ENCODE measurements at regions not wholly inside any gene's neighbourhood (a gene's known extent, or its start where the extent isn't known, plus 50 kb on each side); places are given as distances from the start of the nearest gene placed in this dataset.

DNA sequence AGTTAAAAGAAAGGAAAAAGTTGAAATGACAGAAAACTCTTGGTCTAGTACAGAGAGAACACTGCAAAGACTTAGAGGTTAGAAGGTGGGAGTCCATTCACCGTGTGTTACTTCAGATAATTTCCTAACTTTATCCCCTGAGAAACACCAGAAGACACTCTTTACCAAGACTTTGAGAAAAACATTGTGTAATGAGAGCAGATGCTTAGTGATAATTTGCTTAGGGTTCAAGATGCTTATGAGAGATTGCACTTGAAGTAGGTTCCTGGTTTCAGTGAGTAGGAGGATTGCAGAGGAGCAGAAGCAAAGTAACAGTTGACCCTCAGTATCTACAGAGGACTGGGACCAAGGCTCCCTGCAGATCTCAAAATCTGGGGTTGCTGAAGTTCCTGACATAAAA lies 594.1 kb downstream of the NR2F2 start:
- H3K27me3 ChIP-seq = no peaks in the 10 kb centered on the region
- H3K79me2 ChIP-seq = no peaks in the 10 kb centered on the region
- H3K9me3 ChIP-seq (ENCODE audit: low read depth) = no peaks in the 10 kb centered on the region
- no peaks in the 10 kb centered on the region for H4K20me1 ChIP-seq (ENCODE audit: insufficient read depth, poor library complexity, severe bottlenecking)
- H2AFZ ChIP-seq = no peak overlapping the region
- DNase-seq (ENCODE audit: low spot score) = no peak
- no peak overlapping the region for H3K27ac ChIP-seq
- H3K4me2 ChIP-seq = no peak overlapping the region
- no peaks in the 10 kb centered on the region for H3K9me2 ChIP-seq (replicated peaks; ENCODE audit: insufficient read depth)
- no peaks in the 10 kb centered on the region for H3K36me3 ChIP-seq (replicated peaks; ENCODE audit: insufficient read depth, low read depth)
- 0% methylated on average over 1 of the region's 1 CpG for WGBS (ENCODE audit: low lambda C conversion rate, missing lambda C conversion rate)
- TF ChIP-seq, protein P1, sequence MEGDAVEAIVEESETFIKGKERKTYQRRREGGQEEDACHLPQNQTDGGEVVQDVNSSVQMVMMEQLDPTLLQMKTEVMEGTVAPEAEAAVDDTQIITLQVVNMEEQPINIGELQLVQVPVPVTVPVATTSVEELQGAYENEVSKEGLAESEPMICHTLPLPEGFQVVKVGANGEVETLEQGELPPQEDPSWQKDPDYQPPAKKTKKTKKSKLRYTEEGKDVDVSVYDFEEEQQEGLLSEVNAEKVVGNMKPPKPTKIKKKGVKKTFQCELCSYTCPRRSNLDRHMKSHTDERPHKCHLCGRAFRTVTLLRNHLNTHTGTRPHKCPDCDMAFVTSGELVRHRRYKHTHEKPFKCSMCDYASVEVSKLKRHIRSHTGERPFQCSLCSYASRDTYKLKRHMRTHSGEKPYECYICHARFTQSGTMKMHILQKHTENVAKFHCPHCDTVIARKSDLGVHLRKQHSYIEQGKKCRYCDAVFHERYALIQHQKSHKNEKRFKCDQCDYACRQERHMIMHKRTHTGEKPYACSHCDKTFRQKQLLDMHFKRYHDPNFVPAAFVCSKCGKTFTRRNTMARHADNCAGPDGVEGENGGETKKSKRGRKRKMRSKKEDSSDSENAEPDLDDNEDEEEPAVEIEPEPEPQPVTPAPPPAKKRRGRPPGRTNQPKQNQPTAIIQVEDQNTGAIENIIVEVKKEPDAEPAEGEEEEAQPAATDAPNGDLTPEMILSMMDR (IDR thresholded peaks at IDR 0.05; ENCODE audit: poor library complexity) = no peak
- TF ChIP-seq EZH2phosphoT487 (IDR thresholded peaks at IDR 0.05; ENCODE audit: low read depth, severe bottlenecking, unreplicated experiment) = no peak
- no peaks in the 10 kb centered on the region for H3K4me1 ChIP-seq (ENCODE audit: insufficient read depth)
- no peak overlapping the region for H3K4me3 ChIP-seq

GRCh38 chr15:96947296-96948229 lies 617.1 kb downstream of the NR2F2 start:
- Histone ChIP-seq H3K27ac (no peak overlapping the region), H3K4me1 (ENCODE audit: insufficient read depth) (no peaks in the 10 kb centered on the region), H3K9me3 (ENCODE audit: low read depth) (no peaks in the 10 kb centered on the region), H3K27me3 (peaks cover 60% of the 10 kb centered on the region), H3K9me2 (replicated peaks; ENCODE audit: insufficient read depth) (no peaks in the 10 kb centered on the region), H2AFZ (peak overlapping the region; percentile 67), H3K79me2 (no peaks in the 10 kb centered on the region), H3K4me2 (peak overlapping the region; percentile 82), H3K4me3 (peak overlapping the region; percentile 13), H4K20me1 (ENCODE audit: insufficient read depth, poor library complexity, severe bottlenecking) (no peaks in the 10 kb centered on the region), H3K36me3 (replicated peaks; ENCODE audit: insufficient read depth, low read depth) (no peaks in the 10 kb centered on the region)
- TF ChIP-seq EZH2 (IDR thresholded peaks at IDR 0.05; ENCODE audit: borderline replicate concordance) (peak; percentile 89), EZH2phosphoT487 (IDR thresholded peaks at IDR 0.05; ENCODE audit: low read depth, severe bottlenecking, unreplicated experiment) (no peak)
- TF ChIP-seq, protein P1 (IDR thresholded peaks at IDR 0.05; ENCODE audit: poor library complexity) = no peak
- peak; percentile 44 for DNase-seq (ENCODE audit: low spot score)
- WGBS (ENCODE audit: low lambda C conversion rate, missing lambda C conversion rate) = 20% methylated on average over 50 of the region's 50 CpGs

DNA sequence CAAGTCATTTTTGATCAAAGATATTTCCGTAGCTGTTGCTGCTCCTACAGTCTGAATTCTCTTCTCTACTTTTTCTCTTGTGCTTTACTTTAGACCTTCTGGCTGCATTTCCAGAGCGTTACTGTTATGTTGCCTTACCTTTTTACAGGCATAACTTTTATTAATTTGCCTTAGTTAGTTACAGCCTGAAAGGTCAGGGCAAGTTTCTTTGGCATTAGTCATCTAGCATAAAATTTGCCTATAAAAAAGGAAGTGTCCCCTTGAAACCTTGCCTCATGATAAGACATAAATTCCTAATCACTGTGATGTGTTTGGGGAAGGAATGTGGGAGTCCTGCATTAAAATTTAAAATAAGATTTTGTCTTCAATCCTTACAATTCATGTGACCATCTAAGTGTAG lies 618.5 kb downstream of the NR2F2 start:
- H3K27me3 ChIP-seq = peaks cover 60% of the 10 kb centered on the region
- TF ChIP-seq EZH2 (IDR thresholded peaks at IDR 0.05; ENCODE audit: borderline replicate concordance) (no peak), EZH2phosphoT487 (IDR thresholded peaks at IDR 0.05; ENCODE audit: low read depth, severe bottlenecking, unreplicated experiment) (no peak)
- TF ChIP-seq, protein P1 (IDR thresholded peaks at IDR 0.05; ENCODE audit: poor library complexity) = no peak
- no peak overlapping the region for H3K4me2 ChIP-seq
- no peak overlapping the region for H2AFZ ChIP-seq
- H3K4me3 ChIP-seq = no peak overlapping the region
- H3K9me2 ChIP-seq (replicated peaks; ENCODE audit: insufficient read depth) = no peaks in the 10 kb centered on the region
- no peaks in the 10 kb centered on the region for H3K36me3 ChIP-seq (replicated peaks; ENCODE audit: insufficient read depth, low read depth)
- no peaks in the 10 kb centered on the region for H4K20me1 ChIP-seq (ENCODE audit: insufficient read depth, poor library complexity, severe bottlenecking)
- no peak for DNase-seq (ENCODE audit: low spot score)
- H3K9me3 ChIP-seq (ENCODE audit: low read depth) = no peaks in the 10 kb centered on the region
- no peaks in the 10 kb centered on the region for H3K4me1 ChIP-seq (ENCODE audit: insufficient read depth)
- no peak overlapping the region for H3K27ac ChIP-seq
- no peaks in the 10 kb centered on the region for H3K79me2 ChIP-seq
- WGBS (ENCODE audit: low lambda C conversion rate, missing lambda C conversion rate) = 79% methylated on average over 2 of the region's 2 CpGs
